NCI-H2171 treated with DMSO at 0.1 percent for 48 hours (cell line): ENCODE measurements at regions not wholly inside any gene's neighbourhood (a gene's known extent, or its start where the extent isn't known, plus 50 kb on each side); places are given as distances from the start of the nearest gene placed in this dataset.
A peak's percentile ranks its signal among the peaks of the same experiment; 100 is the strongest.
"Not testable (repeated sequence)": the region's sequence is repeated elsewhere in the genome, so short reads cannot be mapped to it uniquely, and the experiment has no call there.

Experiments
- DNase-seq: peaks from one replicate; lab custom pipeline; 2025; lab: John Stamatoyannopoulos, UW

DNA sequence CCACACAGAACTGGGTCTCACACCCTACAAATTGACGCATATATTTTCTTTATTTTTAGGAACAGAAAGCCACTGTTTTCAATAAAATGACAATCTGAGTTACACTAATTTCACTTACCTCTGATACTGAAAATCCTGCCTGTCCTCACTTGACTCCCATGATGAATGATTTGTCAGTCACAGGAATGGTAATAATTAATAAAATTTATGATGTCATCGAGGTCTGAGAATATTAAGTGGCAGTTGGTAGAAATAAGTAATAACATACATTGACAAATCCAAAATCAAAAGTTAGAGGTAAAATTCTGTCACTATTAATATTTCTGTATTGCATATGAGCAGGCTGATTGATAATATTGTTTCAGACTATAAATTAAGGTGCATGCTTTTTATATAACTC is 418.7 kb upstream of the RGS18 start:
- DNase-seq: no peak

DNA sequence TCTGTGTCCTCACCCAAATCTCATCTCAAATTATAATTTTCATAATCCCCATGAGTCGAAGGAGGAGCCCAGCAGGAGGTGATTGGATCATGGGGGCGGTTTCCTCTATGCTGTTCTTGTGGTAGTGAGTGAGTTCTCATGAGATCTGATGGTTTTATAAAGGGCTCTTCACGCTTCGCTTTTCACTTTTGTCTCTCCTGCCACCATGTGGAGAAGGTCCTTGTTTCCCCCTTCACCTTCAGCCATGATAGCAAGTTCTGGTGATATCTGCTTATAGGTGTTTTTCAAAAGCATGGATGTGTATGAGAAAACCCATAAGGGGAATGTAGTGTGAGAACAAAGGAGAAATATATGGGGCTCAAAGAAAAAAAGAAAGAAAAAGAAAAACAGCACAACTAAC is 405.9 kb upstream of the RGS18 start:
- DNase-seq: peak; percentile 19

DNA sequence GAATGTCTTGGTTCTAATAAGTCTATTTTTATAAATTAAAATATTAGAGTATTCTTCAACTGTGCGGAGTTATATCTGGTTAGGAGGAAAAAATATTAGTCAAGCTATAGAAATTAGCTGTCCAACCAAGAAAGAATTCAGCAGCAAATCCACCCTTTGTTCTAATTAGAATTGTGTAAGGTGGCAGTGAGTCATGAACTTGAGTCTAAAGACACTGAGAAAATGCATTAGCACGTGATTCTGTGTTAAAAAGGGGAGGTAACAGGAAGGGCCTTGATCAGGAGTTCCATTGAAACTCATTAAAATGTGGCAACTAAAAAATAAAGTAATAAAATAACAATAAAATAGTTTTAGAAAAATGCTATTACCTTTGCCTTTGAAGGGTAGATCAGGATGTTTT is 398.2 kb upstream of the RGS18 start:
- no peak for DNase-seq

DNA sequence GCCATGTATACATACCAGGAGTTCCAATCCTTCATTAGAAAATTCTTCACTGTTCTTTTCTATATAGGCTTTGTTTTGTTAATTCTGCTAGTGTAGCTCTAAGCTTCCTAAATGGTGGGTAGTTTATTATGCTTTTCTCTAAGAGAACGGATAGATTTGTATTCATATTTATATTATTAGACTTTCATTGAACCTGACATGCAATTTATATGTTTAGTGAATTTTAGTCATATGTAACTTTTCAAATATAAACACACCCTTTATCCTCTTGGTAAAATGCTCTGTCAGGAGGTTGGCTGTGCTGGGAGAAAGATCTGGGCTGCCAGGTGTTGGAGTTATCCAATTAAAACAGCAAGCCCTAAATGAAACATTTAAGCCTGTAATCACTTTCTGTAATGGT is 369.7 kb upstream of the RGS18 start:
- no peak for DNase-seq

DNA sequence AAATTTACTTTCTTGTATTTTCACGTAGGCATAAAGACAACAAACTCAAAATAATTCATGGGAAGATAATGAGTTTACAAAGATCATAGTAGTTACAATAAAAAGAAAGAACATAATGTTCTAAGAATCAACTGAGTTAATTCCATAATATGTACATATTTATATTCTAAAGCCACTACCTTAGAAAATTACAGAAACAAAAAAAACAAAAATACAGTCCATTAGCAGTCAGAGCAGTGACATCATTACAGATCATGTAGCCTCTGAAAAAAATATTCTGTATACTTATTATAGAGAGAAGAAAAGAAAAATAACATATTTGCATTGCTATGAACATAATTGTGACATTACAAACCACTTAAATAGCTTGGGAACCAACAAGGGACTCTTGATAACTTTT is 360.1 kb upstream of the RGS18 start:
- DNase-seq: no peak

DNA sequence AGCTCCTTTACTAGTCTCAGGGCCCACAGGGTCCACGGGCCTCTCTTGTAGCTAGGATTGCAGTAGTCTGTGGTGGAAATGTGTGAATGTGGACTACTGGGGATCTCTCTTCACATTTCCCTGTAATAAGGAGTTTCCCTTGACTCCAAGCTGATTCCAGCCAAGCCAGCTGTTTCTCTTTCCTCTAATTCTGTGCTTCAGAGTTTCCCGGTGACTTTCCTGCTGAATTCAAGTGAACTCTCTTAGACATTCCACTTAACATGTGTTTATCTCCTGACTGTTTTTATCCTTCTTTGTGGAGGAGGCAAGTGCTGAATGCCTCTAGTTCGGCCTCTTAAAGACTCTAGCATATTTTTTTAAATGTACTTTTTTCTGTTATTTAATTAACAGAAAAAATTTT is 354.0 kb upstream of the RGS18 start:
- DNase-seq: no peak

DNA sequence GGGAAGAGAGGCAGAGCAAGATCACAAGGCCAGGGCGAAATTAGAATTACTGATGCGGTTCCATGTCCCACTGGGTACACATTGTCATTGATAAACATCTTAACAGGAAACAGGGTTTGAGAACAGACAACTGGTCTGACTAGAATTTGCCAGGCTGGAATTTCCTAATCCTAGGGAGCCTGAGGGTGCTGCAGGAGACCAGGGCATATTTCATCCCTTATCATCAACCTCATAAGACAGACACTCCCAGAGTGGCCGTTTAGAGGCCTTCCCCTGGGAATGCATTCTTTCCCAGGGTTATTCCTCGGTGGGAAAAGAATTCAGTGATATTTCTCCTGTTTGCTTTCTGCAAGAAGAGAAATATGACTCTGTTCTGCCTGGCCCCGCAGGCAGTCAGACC is 344.7 kb upstream of the RGS18 start:
- not testable (repeated sequence) for DNase-seq

DNA sequence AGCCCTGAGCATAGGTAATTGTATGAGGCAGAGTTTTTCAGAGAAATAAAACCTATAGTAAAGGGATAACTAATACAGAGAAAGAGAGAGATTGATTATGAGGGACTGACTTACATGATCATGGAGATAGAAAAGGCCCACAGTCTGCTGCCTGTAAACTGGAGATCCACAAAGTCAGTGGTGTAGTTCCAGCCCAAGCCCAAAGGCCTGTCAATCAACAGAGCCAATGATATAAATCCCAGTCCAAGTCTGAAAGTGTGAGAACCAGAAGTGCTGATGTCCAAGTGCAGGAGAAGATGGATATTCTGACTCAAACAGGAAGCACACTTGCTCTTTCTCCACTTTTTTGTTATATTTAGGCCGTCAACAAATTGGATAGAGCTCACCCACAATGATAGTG is 340.1 kb upstream of the RGS18 start:
- no peak for DNase-seq

DNA sequence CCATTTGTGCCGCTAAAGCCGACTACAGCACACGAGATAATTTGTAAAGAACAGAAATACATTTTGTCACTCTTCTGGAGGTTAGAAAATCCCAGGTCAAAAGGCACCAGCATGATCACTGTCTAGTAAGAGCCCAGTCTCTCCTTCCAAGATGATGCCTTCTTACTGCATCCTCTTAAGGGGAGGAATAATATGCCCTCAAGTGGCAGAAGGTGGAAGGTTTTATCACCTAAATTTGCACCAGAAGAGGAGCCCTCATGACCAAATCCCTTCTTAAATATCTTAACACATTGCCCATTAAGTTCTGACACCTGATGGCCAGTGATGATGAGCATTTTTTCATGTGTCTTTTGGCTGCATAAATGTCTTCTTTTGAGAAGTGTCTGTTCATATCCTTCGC is 326.7 kb upstream of the RGS18 start:
- DNase-seq: peak; percentile 17

DNA sequence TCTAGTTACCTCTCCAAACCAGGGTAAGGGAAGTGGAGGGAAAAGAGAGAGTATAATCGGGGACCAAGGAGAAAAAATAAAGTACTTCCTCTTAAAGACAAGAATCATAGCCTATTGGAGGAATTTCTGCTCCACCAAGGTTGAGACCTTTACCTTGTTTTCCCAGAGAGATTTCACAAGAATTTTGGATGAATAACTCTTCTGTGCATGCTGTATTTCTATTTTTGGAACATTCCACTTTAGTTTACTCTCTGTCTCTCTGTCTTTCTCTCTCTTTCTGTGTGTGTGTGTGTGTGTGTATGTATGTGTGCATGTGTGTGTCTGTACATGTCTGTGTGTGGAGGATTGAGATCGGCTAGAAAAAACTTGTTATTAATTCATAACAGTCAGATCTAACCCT is 318.4 kb upstream of the RGS18 start:
- DNase-seq: no peak

DNA sequence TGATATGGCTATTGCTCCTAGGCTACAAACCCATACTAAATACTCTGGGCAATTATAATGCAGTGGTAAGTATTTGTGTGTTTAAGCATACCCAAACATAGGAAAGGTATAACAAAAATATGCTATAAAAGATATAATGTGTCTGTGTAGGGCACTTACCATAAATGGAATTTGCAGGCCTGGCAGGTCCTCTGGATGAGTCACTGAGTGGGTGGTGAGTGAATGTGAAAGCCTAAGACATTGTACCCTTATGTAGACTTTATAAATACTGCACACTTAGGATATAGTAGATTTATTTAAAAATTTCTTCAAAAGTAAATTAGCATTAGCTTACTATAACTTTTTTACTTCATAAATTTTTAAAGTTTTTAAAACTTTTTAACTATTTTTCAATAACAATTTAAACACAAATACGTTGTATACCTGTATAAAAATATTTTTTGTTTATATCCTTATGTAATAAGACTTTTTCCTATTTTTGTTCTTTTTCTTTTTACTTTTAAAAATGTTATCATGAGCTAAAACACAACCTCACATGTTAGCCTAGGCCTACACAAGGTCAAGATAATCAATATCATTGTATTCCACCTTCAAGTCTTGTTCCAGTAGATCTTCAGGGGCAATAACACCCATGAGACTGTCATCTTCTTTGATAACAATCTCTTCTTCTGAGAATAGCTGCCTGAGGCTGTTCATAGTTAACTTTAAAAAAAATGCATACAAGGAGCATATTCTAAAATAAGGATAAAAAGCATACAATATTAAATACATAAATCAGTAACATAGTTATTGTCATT is 306.3 kb upstream of the RGS18 start:
- no peak for DNase-seq

DNA sequence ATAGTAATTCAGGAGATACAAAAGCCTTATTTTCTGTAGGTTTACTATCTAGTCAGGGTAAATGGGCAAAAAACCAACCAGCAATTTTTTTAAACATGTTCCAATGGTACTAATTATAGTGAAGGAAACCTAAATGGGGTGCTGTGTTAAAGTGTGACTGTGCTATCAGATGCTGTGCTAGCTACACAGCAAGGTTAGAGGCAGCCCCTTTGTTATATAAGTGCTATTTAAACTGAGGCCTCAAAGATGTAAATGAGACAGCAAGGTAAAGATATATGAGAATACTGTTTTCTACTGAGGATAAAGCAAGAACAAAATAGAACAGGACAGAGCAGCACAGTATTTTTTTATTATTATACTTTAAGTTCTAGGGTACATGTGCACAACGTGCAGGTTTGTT is 305.4 kb upstream of the RGS18 start:
- no peak for DNase-seq

DNA sequence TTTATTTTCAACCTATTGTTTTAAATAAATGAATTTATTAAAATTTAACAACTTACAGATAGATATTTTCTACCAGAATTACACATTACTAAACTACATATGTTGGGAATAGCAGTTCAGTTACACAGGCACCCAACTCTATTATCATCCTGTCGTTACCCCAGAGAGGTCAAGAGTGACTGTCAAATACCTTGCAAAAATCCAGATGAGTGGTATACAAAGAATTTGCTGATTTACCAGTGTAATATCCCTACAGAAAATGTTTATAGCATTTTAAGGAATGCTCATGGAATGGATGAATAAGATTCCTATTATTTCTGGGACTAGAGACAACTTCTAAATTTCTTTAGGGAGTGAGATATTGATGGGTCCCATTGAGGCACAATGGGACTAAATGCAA is 300.7 kb upstream of the RGS18 start:
- no peak for DNase-seq

DNA sequence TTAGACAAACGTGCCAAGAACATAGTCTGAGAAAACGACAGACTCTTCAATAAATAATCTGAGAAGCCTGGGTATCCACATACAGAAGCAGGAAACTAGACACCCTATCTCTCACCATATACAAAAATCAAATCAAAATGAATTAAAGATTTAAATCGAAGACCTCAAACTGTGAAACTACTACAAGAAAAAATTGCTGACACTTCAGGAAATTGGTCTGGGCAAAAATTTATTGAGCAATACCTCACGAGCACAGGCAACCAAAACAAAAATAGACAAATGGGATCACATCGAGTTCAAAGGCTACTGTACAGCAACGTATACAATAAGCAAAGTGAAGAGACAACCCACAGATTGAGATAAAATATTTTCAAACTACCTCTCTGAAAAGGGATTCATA is 292.8 kb upstream of the RGS18 start:
- no peak for DNase-seq

DNA sequence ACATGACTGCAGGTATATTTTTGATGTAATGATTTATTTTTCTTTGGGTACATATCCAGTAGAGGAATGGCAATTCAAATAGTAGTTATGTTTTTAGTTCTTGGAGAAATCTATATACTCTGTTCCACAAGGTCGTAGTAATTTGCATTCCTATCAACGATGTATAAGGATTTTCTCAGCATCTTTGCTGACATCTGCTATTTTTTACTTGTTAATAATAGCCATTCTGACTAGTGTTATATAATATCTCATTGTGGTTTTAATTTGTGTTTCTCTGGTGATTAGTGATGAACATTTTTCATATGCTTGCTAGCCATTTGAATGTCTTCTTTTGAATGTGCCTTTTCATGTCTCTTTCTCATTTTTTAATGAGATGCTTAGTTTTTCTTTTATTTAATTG is 292.1 kb upstream of the RGS18 start:
- DNase-seq: no peak

DNA sequence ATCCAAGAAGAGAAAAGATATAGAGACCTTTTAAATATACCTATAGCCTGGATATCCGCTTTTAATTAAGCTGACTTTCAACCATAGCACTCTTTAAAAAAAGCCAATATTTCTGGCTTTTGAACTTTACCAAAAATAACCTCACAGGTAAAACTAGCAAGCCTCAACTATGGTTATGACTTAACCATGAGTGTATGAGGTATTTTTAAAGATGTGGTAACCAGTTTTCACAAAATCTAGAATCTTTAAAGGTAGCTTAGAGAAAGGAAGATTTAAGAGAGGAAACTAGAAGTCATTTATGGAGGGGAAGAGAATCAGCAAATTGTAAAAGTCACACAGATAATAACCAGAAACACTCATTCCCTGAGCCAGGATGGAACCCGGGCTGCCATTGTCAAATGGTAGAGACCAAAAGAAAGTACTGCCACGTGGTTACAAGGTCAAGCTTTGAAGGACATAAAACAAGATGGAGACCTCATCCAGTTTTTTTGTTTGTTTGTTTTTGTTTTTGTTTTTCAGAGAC is 288.4 kb upstream of the RGS18 start:
- DNase-seq: no peak

DNA sequence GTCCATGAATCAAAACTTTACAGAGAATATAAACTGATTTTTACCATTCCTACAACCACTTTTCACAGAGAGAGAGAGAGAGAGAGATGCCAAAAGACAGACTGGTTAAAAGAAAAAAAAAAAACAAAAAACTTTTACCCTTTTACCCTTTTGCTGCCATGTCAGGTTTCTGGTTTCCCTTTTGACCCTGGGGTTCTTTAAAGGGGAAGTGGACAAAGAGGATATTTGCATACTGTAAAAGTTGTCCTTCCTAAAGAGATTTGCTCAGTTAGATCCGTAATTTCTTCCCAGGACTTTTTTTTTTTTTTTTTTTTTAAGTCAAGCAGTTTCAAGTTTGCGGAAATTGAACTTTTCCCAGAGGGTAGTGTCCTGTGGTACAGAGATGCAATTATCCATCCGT is 287.8 kb upstream of the RGS18 start:
- DNase-seq: no peak

DNA sequence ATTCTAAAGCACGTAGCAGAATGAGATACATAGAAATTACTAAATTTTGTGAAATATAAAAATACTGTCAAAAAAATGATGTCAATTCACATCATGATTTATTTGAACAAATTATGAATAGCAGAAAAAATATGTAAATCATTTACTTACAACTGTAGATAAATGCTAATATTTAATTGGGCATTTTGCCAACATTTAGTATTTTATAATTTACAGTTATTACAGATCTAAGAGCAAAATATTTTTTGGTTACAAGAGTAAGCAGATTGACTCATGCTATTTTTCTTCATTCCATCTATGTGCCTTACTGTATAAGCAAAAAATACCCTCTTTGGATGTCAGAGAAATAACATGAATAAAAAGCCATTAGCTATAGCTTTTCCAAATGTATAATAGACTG is 282.3 kb upstream of the RGS18 start:
- no peak for DNase-seq

DNA sequence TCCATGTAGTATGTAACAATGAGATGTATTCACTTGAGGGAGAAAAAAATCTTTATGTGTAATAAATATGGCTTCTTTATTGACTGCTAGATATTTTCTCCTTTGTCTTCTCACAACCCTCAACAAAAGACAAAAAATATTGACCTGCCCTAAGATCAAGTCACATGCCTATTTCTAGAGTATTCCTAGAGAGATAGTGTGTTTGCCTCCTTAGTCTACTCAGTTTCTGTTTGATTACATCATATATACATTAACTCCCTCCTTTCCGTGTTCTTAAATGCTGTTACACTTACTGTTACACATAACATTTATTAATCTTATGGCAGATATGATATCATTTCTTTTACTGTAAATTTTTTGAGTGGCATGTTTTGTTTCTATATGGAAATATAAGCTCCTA is 281.6 kb upstream of the RGS18 start:
- DNase-seq: peak; percentile 88

DNA sequence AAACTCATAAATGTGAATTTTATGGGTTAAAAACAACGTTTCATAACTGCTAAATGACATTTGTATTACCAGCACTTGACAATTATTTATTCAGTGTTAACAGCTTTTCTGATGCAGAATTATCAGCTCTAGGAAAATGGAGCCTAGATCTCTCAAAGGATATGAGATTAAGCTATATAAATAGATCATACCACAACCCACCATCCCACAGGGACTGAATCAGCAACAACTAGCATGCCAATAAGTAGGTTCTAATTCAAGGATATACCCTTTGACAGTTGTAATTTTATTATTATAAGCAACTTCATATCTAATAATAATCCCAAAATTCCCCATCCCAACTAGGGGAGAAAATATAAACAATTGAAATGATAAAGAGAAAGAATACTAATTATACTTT is 275.4 kb upstream of the RGS18 start:
- no peak for DNase-seq

DNA sequence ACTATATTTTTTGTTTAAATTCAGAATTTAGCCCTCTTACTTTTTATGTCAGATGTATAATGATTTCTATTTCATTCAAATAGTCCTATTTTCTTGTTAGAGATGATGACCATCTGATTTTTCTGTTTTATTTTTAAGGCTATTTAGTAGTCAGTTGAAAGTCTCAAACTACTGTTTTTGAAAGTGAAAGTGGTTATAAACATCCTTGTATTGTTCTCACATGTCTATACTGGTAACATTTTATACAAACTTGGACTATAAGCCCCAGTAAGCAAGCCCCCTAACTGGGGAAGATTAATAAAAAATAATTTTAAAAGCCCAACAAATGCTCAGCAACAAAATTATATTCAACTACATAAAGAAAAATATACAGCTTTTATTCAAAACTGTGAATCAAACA is 271.3 kb upstream of the RGS18 start:
- no peak for DNase-seq

DNA sequence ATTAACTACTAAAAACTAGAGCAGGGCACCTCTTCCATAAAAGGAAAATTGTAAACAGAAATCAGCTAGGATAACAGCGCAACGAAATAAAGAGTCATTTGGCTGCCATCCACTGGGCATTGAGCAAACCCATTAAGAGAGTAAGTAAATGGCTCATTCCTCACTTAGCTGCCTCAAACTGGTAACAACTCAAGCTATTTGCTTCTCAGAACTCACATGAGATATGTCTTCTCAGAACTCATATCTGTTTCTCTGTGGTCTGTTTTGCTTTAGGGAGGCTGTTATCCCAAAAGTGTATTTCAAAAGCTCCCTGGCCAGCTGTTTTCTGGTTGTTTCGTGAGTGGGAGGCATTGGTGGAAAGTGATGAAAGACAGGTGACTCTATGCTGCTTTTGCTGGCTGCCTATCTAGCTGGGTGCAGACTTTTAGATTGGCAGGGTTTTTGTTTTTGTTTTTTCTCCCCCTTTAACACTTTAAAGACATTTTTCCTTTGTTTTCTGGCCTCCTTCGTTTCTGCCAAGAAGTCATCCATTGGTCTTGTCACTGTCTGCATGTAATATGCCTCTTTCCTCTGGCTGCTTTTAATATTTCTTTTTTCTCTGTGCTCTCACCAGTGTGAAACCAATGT is 269.2 kb upstream of the RGS18 start:
- no peak for DNase-seq

DNA sequence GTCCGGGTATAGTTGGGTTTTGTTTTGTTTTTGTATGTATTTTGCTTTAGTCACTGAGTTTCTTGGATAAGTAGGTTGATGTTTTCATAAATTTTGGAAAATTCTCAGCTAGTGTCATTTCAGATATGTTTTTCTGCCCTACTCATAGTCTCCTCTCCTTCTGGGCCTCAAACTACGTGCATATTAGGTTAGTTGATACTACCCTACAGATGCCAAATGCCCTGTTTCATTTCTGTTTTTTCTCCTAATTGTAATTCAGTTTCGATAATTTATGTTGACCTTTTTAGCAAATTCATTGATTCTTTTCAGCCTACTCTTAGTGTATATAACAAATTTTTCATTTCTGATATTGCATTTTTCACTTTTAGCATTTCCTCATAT is 268.6 kb upstream of the RGS18 start:
- DNase-seq: no peak
